ENCODE measurements at regions not wholly inside any gene's neighbourhood (a gene's known extent, or its start where the extent isn't known, plus 50 kb on each side); places are given as distances from the start of the nearest gene placed in this dataset.

DNA sequence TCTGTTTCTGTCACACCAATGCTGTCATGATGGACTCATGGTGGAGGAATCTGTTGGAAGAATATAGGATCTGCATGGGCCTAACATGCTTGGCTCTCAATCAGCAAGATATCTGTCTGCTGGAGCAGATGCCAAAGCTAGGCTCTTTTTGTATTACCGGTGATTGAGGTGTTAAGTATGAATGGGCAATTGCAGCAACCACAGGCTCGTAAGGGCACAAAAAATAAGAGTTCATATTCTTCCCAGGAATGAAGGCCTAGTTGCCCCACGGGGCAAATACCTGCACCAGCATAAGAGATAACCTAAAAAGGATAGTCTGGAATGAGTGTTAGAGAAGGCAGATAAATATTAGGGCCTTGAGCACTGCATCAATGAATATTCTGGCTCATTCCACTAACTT is 679.5 kb upstream of the COX7C start (continued):
- no peak for TF ChIP-seq PML (IDR thresholded peaks at IDR 0.05; ENCODE audit: low read length)
- TF ChIP-seq, protein P1, sequence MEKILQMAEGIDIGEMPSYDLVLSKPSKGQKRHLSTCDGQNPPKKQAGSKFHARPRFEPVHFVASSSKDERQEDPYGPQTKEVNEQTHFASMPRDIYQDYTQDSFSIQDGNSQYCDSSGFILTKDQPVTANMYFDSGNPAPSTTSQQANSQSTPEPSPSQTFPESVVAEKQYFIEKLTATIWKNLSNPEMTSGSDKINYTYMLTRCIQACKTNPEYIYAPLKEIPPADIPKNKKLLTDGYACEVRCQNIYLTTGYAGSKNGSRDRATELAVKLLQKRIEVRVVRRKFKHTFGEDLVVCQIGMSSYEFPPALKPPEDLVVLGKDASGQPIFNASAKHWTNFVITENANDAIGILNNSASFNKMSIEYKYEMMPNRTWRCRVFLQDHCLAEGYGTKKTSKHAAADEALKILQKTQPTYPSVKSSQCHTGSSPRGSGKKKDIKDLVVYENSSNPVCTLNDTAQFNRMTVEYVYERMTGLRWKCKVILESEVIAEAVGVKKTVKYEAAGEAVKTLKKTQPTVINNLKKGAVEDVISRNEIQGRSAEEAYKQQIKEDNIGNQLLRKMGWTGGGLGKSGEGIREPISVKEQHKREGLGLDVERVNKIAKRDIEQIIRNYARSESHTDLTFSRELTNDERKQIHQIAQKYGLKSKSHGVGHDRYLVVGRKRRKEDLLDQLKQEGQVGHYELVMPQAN (conservative IDR thresholded peaks at IDR 0.05): no peak

DNA sequence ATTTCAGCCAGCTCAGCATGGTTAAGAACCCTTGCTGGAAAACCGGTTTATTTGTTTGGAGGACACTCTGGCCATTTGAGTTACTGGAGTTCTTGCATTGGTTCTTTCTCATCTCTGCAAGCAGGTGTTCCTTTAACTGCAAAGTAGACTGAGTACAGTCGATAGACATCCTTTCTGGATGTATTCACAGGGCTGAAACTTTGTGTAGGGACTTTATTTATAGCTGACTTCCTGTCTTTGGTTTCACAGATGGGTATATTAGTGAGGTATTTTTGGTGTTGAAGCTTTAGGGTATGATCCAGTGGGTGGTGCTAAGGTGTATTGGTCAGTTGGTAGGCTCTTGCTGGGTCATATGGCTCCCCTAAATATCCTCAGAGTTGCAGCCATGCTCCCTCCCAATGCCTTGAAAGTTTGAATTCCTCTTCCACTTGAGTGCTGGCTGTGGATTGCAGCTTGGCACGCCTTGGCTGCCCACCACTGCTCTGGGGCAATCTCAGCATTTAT is 666.0 kb upstream of the COX7C start:
- intact Hi-C loops (cut with micrococcal nuclease; ENCODE audit: unreplicated experiment): no loop called here

More for the DNA sequence above, 666.0 kb upstream of the COX7C start:
- FAIRE-seq (no peak), DNase-seq (ENCODE audit: low read depth, low spot score) (no peak), ATAC-seq (no peak)
- RAD21 ChIA-PET (ENCODE audit: unreplicated experiment): no interaction called here
- in situ Hi-C loops (cut with MboI): no loop called here
- CTCF ChIA-PET: no interaction called here
- Histone ChIP-seq H3K4me2 (ENCODE audit: control insufficient read depth, insufficient read depth) (no peak overlapping the region), H3K9ac (ENCODE audit: control insufficient read depth, insufficient read depth, low read length) (no peak overlapping the region), H2AFZ (ENCODE audit: control insufficient read depth, low read depth, low read length) (no peak overlapping the region), H4K20me1 (ENCODE audit: control insufficient read depth, insufficient read depth) (no peaks in the 10 kb centered on the region), H3K4me1 (ENCODE audit: control insufficient read depth, insufficient read depth, low read length) (no peaks in the 10 kb centered on the region), H3K27me3 (replicated peaks in 1 of 2; ENCODE audit: control insufficient read depth in 2 of 2, insufficient read depth in 2 of 2, low read length in 1 of 2) (no peaks in the 10 kb centered on the region), H3K36me3 (ENCODE audit: control insufficient read depth in 2 of 2, insufficient read depth in 2 of 2, low read length in 1 of 2) (no peaks in the 10 kb centered on the region), H3K79me2 (ENCODE audit: control insufficient read depth, insufficient read depth, low read length) (no peaks in the 10 kb centered on the region), H3K27ac (ENCODE audit: control insufficient read depth, insufficient read depth) (no peak overlapping the region), H3K9me3 (replicated peaks; ENCODE audit: control insufficient read depth, insufficient read depth, low read length) (no peaks in the 10 kb centered on the region), H3K4me3 (no peak overlapping the region)
- POLR2A ChIA-PET: no interaction called here
- BruUV-seq (replicated peaks): no TSS peak
- WGBS (ENCODE audit: insufficient coverage, insufficient replicate concordance, low lambda C conversion rate, missing lambda C conversion rate): 2% methylated on average over 3 of the region's 3 CpGs
- SMC1A ChIA-PET (ENCODE audit: uncharacterized antibody, unreplicated experiment): no interaction called here
- TF ChIP-seq, protein P2, sequence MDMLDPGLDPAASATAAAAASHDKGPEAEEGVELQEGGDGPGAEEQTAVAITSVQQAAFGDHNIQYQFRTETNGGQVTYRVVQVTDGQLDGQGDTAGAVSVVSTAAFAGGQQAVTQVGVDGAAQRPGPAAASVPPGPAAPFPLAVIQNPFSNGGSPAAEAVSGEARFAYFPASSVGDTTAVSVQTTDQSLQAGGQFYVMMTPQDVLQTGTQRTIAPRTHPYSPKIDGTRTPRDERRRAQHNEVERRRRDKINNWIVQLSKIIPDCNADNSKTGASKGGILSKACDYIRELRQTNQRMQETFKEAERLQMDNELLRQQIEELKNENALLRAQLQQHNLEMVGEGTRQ (IDR thresholded peaks at IDR 0.05; ENCODE audit: borderline replicate concordance, low read depth, low read length): no peak
- TF ChIP-seq ATF7 (IDR thresholded peaks at IDR 0.05; ENCODE audit: low read depth): no peak
- TF ChIP-seq NR2C1 (IDR thresholded peaks at IDR 0.05): no peak
- TF ChIP-seq HDAC6 (IDR thresholded peaks at IDR 0.05; ENCODE audit: unreplicated experiment): no peak
